ENCODE measurements at regions not wholly inside any gene's neighbourhood (a gene's known extent, or its start where the extent isn't known, plus 50 kb on each side); places are given as distances from the start of the nearest gene placed in this dataset.

DNA sequence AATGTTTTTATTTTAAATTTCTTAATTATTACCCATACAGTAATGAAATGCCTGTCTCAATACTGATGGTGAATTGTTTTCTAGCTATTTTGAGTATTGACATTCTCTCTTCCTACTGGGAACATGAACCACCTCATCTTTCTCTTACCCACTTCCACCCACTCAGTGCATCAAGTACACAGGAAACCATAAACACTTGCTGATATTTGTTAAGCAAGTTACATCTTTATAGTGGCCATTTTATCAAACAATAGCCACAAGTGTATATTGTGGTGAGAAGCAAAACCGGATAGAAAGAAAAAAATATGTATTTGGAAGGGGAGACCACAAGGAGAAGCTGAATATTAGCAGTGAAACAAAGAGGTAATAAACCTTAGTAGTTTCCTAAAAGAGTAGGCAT lies 368.1 kb upstream of the HNRNPA3 start:
- WGBS, 2 donors = 72 to 77% methylated on average over 1 of the region's 1 CpG
- Histone ChIP-seq H3K9me3 (ENCODE audit: control insufficient read depth in 2 of 2, insufficient read depth in 1 of 2, low read depth in 1 of 2, low read length in 1 of 2) (no peaks in the 10 kb centered on the region), H3K4me1 (ENCODE audit: control insufficient read depth in 2 of 2, insufficient read depth in 2 of 2, low read length in 1 of 2) (no peaks in the 10 kb centered on the region), H3K27ac (ENCODE audit: low read depth in 2 of 2, low read length in 1 of 2) (no peak overlapping the region), H3K27me3 (ENCODE audit: control insufficient read depth in 1 of 2, insufficient read depth in 2 of 2, low read length in 2 of 2) (no peaks in the 10 kb centered on the region), H3K4me3 (ENCODE audit: low read depth in 1 of 2, low read length in 2 of 2) (no peak overlapping the region), H3K36me3 (ENCODE audit: control insufficient read depth in 2 of 2, insufficient read depth in 2 of 2, low read length in 1 of 2) (no peaks in the 10 kb centered on the region)

DNA sequence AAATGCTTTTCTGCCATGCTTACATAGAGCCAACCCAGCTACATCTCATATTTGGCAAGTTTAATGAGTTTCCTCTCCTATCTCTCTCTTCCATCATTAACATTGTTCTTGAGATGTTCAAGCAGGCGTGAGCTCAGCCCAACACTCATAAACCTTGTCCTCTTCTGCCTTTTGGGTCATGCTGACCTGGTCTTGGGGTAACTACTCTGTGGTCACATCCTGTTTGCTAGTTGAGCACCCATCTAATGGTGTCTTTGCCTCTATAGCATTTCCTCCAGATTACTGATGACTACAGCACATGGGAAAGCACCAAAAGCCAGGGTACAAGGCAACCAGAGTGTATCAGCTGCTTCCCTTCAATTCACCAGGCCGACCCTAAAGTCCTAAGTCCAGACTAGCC lies 366.9 kb upstream of the HNRNPA3 start:
- 67 to 78% methylated on average over 2 of the region's 2 CpGs for WGBS, 2 donors
- H3K27me3 ChIP-seq (ENCODE audit: control insufficient read depth in 1 of 2, insufficient read depth in 2 of 2, low read length in 2 of 2) = no peaks in the 10 kb centered on the region
- H3K4me1 ChIP-seq (ENCODE audit: control insufficient read depth in 2 of 2, insufficient read depth in 2 of 2, low read length in 1 of 2) = no peaks in the 10 kb centered on the region
- no peaks in the 10 kb centered on the region for H3K9me3 ChIP-seq (ENCODE audit: control insufficient read depth in 2 of 2, insufficient read depth in 1 of 2, low read depth in 1 of 2, low read length in 1 of 2)
- H3K4me3 ChIP-seq (ENCODE audit: low read depth in 1 of 2, low read length in 2 of 2) = no peak overlapping the region
- H3K36me3 ChIP-seq (ENCODE audit: control insufficient read depth in 2 of 2, insufficient read depth in 2 of 2, low read length in 1 of 2) = no peaks in the 10 kb centered on the region
- H3K27ac ChIP-seq (ENCODE audit: low read depth in 2 of 2, low read length in 1 of 2) = no peak overlapping the region

DNA sequence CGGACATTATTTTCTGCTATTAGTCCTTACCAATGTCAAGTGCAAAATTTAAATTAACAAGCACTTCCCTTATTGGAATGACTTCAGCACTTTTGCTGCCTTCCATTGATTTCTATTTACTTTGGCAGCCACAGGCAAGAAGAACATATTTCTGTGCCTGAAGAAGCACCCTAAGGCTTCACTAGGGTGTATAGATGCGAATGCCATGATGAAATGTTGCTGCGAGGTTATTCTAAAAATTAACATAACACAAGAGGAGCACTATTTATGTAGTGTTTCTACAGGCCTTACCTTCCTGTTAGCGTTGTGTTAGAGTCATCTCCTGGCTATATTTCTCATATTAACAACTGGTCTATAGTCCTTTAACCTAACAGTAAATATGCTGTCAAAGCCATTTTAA lies 365.0 kb upstream of the HNRNPA3 start:
- H3K27me3 ChIP-seq (ENCODE audit: control insufficient read depth in 1 of 2, insufficient read depth in 2 of 2, low read length in 2 of 2) = no peaks in the 10 kb centered on the region
- H3K4me3 ChIP-seq (ENCODE audit: low read depth in 1 of 2, low read length in 2 of 2) = no peak overlapping the region
- no peaks in the 10 kb centered on the region for H3K9me3 ChIP-seq (ENCODE audit: control insufficient read depth in 2 of 2, insufficient read depth in 1 of 2, low read depth in 1 of 2, low read length in 1 of 2)
- H3K4me1 ChIP-seq (ENCODE audit: control insufficient read depth in 2 of 2, insufficient read depth in 2 of 2, low read length in 1 of 2) = no peaks in the 10 kb centered on the region
- H3K36me3 ChIP-seq (ENCODE audit: control insufficient read depth in 2 of 2, insufficient read depth in 2 of 2, low read length in 1 of 2) = no peaks in the 10 kb centered on the region
- WGBS, 2 donors = 43 to 75% methylated on average over 4 of the region's 4 CpGs
- no peak overlapping the region for H3K27ac ChIP-seq (ENCODE audit: low read depth in 2 of 2, low read length in 1 of 2)

DNA sequence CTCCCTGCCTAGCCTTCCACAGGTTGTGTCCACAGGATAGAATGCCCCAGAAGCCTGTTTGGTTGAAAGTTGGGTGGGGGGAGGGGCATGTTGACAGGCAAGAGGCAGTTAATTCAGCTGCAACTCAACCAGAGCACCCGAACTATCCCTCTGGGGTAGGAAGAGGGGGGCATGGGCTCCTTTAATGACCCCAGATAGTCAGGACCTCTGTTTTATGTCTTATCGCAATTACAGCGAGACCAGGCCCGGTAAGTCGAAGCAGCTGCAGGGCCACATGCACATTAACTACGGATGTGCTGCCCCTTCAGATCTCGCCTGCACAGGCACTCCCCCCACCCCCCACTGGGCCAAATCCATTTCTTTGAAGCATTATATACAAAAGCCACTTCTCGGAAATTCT lies 363.8 kb upstream of the HNRNPA3 start:
- no peak overlapping the region for H3K27ac ChIP-seq (ENCODE audit: low read depth in 2 of 2, low read length in 1 of 2)
- WGBS, 2 donors = 86 to 89% methylated on average over 8 of the region's 8 CpGs
- no peaks in the 10 kb centered on the region for H3K9me3 ChIP-seq (ENCODE audit: control insufficient read depth in 2 of 2, insufficient read depth in 1 of 2, low read depth in 1 of 2, low read length in 1 of 2)
- no peaks in the 10 kb centered on the region for H3K27me3 ChIP-seq (ENCODE audit: control insufficient read depth in 1 of 2, insufficient read depth in 2 of 2, low read length in 2 of 2)
- H3K36me3 ChIP-seq (ENCODE audit: control insufficient read depth in 2 of 2, insufficient read depth in 2 of 2, low read length in 1 of 2) = no peaks in the 10 kb centered on the region
- H3K4me1 ChIP-seq (ENCODE audit: control insufficient read depth in 2 of 2, insufficient read depth in 2 of 2, low read length in 1 of 2) = no peaks in the 10 kb centered on the region
- H3K4me3 ChIP-seq (ENCODE audit: low read depth in 1 of 2, low read length in 2 of 2) = no peak overlapping the region

DNA sequence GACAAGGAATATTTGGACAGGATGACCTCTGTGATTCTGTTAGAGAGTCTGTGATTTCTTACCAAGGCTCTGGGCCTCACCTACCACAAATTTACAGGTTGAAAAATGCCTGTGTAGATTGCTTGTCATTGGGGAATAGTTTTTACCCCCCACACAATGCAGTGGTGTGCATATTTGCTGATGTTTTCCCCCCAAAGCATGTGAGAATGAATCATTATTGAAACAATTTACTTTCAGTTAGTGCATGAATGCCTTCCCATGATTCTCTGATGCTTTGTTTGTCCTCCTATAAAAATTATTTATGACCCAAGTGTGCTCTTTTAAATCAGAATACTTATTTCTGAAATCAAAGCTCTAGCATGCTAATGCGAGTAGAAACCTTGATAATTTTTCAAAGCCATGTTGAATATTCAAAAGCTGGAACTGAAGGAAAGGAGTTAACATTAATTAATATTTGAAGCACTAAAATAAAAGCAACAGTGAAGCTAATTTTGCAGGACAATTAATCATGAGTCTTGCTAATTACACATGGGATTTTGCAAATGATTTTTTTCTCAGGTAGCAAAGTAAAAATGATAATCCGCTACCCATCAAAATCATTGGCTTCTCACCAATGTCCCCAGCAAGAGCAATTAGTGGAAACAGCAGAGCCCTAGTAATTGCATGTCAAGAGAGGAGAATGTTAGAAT lies 361.2 kb upstream of the HNRNPA3 start:
- WGBS, 2 donors = 93 to 96% methylated on average over 2 of the region's 2 CpGs
- no peaks in the 10 kb centered on the region for H3K36me3 ChIP-seq (ENCODE audit: control insufficient read depth in 2 of 2, insufficient read depth in 2 of 2, low read length in 1 of 2)
- no peaks in the 10 kb centered on the region for H3K4me1 ChIP-seq (ENCODE audit: control insufficient read depth in 2 of 2, insufficient read depth in 2 of 2, low read length in 1 of 2)
- H3K27ac ChIP-seq (ENCODE audit: low read depth in 2 of 2, low read length in 1 of 2) = no peak overlapping the region
- no peak overlapping the region for H3K4me3 ChIP-seq (ENCODE audit: low read depth in 1 of 2, low read length in 2 of 2)
- H3K27me3 ChIP-seq (ENCODE audit: control insufficient read depth in 1 of 2, insufficient read depth in 2 of 2, low read length in 2 of 2) = no peaks in the 10 kb centered on the region
- H3K9me3 ChIP-seq (ENCODE audit: control insufficient read depth in 2 of 2, insufficient read depth in 1 of 2, low read depth in 1 of 2, low read length in 1 of 2) = no peaks in the 10 kb centered on the region

DNA sequence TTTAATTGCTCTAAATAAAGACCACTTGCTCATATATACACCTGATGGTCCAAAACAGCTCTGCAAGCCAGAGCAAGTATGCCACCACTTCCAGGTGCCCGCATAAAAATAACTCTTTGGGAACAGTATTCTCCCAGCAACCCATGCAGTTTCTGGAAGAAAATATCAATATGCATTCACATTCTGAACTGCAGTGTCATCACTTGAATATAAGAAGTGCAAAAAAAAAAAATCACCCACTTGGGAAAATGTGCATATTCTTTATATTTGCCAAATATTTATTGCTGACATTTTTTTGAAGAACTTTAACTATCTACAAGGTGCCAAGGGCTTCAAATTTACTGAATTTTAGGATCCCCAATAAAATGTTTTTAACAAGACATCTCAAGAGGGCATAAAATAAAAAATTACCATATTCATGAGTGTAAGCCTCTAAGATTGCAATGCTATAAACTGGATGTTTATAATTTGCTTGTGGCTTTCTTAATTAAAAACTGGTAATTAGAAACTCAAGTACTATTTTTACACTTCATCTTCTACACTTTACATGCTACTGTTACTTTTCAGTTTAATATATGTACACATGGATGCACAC lies 360.6 kb upstream of the HNRNPA3 start:
- no peaks in the 10 kb centered on the region for H3K36me3 ChIP-seq (ENCODE audit: control insufficient read depth in 2 of 2, insufficient read depth in 2 of 2, low read length in 1 of 2)
- H3K9me3 ChIP-seq (ENCODE audit: control insufficient read depth in 2 of 2, insufficient read depth in 1 of 2, low read depth in 1 of 2, low read length in 1 of 2) = no peaks in the 10 kb centered on the region
- H3K27me3 ChIP-seq (ENCODE audit: control insufficient read depth in 1 of 2, insufficient read depth in 2 of 2, low read length in 2 of 2) = no peaks in the 10 kb centered on the region
- 91 to 92% methylated on average over 1 of the region's 1 CpG for WGBS, 2 donors
- no peak overlapping the region for H3K27ac ChIP-seq (ENCODE audit: low read depth in 2 of 2, low read length in 1 of 2)
- no peak overlapping the region for H3K4me3 ChIP-seq (ENCODE audit: low read depth in 1 of 2, low read length in 2 of 2)
- no peaks in the 10 kb centered on the region for H3K4me1 ChIP-seq (ENCODE audit: control insufficient read depth in 2 of 2, insufficient read depth in 2 of 2, low read length in 1 of 2)

DNA sequence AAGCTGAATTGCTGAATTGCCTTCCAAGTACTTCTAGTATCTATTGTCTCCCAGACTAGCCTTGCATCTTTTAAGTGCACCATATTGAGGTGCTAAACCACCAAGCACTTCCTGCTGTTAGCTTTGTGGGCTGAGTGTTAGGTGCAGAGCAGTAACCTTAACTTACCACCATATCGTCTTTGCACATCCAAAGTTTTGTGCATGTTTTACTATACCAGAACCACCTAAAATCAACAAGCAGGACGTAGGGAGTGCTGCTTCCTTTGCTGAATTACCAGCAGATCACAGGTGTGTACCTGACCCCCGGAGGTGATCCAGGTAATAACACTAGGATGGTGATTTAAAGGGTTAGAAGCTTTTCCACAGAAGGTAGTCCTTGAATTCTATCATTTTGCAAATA lies 359.9 kb upstream of the HNRNPA3 start:
- Histone ChIP-seq H3K27ac (ENCODE audit: low read depth in 2 of 2, low read length in 1 of 2) (no peak overlapping the region), H3K4me3 (ENCODE audit: low read depth in 1 of 2, low read length in 2 of 2) (no peak overlapping the region), H3K36me3 (ENCODE audit: control insufficient read depth in 2 of 2, insufficient read depth in 2 of 2, low read length in 1 of 2) (no peaks in the 10 kb centered on the region), H3K9me3 (ENCODE audit: control insufficient read depth in 2 of 2, insufficient read depth in 1 of 2, low read depth in 1 of 2, low read length in 1 of 2) (no peaks in the 10 kb centered on the region), H3K4me1 (ENCODE audit: control insufficient read depth in 2 of 2, insufficient read depth in 2 of 2, low read length in 1 of 2) (no peaks in the 10 kb centered on the region), H3K27me3 (ENCODE audit: control insufficient read depth in 1 of 2, insufficient read depth in 2 of 2, low read length in 2 of 2) (no peaks in the 10 kb centered on the region)
- WGBS, 2 donors = 49 to 62% methylated on average over 3 of the region's 3 CpGs

DNA sequence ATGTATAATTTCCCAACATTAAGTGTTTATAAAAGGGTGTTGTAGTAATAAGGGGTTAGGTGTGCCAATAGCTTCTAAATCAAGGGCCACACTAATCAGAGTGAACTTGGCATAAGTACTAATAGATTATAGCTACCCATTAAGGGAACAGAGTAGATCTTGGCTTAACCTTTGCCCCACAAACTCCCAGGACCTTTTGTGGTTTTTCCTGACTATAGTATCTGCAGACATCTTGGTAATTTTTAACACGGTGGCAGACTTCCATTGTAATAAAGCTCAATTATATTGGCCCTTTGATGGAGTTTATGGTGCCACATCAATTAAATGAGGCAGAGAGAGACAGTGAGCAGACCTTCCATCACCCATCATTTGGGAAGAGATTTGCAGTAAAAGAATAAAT lies 358.5 kb upstream of the HNRNPA3 start:
- Histone ChIP-seq H3K4me3 (ENCODE audit: low read depth in 1 of 2, low read length in 2 of 2) (no peak overlapping the region), H3K4me1 (ENCODE audit: control insufficient read depth in 2 of 2, insufficient read depth in 2 of 2, low read length in 1 of 2) (no peaks in the 10 kb centered on the region), H3K36me3 (ENCODE audit: control insufficient read depth in 2 of 2, insufficient read depth in 2 of 2, low read length in 1 of 2) (no peaks in the 10 kb centered on the region), H3K27me3 (ENCODE audit: control insufficient read depth in 1 of 2, insufficient read depth in 2 of 2, low read length in 2 of 2) (no peaks in the 10 kb centered on the region), H3K9me3 (ENCODE audit: control insufficient read depth in 2 of 2, insufficient read depth in 1 of 2, low read depth in 1 of 2, low read length in 1 of 2) (no peaks in the 10 kb centered on the region), H3K27ac (ENCODE audit: low read depth in 2 of 2, low read length in 1 of 2) (no peak overlapping the region)
- 65 to 80% methylated on average over 1 of the region's 1 CpG for WGBS, 2 donors

DNA sequence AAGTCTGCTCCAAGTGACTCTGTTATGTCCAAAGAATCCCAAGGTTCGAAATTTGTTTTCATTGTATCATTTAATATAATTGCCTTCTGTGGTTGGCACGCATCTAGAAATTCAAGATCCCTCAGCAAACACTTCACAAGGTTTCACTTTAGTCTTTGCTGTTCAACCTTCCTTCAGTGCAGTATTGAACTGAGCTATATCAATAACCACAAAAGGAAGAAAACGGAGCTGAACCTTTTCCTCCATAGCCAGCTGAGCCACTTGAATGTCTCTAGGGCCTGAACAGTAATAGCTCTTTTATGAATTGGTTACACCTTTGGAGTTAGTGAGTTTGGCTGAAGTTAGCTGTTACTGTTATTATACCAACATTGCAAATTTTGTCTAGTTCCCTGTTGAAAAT lies 357.7 kb upstream of the HNRNPA3 start:
- no peaks in the 10 kb centered on the region for H3K4me1 ChIP-seq (ENCODE audit: control insufficient read depth in 2 of 2, insufficient read depth in 2 of 2, low read length in 1 of 2)
- WGBS, 2 donors = 61 to 64% methylated on average over 3 of the region's 3 CpGs
- H3K27me3 ChIP-seq (ENCODE audit: control insufficient read depth in 1 of 2, insufficient read depth in 2 of 2, low read length in 2 of 2) = no peaks in the 10 kb centered on the region
- H3K9me3 ChIP-seq (ENCODE audit: control insufficient read depth in 2 of 2, insufficient read depth in 1 of 2, low read depth in 1 of 2, low read length in 1 of 2) = no peaks in the 10 kb centered on the region
- no peaks in the 10 kb centered on the region for H3K36me3 ChIP-seq (ENCODE audit: control insufficient read depth in 2 of 2, insufficient read depth in 2 of 2, low read length in 1 of 2)
- no peak overlapping the region for H3K4me3 ChIP-seq (ENCODE audit: low read depth in 1 of 2, low read length in 2 of 2)
- H3K27ac ChIP-seq (ENCODE audit: low read depth in 2 of 2, low read length in 1 of 2) = no peak overlapping the region

DNA sequence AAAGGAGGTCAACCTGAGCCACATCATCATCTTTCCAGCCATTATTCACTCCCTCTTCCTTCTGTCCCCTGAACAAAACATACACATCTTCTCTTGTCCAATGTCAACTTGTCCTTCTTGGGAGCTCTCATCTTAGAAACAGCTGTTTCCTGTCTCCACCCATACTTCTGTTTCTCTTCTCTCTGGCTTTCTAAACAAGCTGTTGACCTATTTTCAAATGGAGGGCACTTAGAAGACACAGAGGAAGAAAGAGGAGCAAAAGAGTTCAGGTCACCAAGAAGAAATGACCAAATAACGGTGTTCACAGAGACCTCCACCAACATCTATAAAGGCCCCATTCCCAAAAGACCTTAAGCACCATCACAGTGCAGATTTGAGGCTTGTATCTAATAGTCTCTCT lies 355.9 kb upstream of the HNRNPA3 start:
- Histone ChIP-seq H3K36me3 (ENCODE audit: control insufficient read depth in 2 of 2, insufficient read depth in 2 of 2, low read length in 1 of 2) (no peaks in the 10 kb centered on the region), H3K27me3 (ENCODE audit: control insufficient read depth in 1 of 2, insufficient read depth in 2 of 2, low read length in 2 of 2) (no peaks in the 10 kb centered on the region), H3K27ac (ENCODE audit: low read depth in 2 of 2, low read length in 1 of 2) (no peak overlapping the region), H3K4me3 (ENCODE audit: low read depth in 1 of 2, low read length in 2 of 2) (no peak overlapping the region), H3K9me3 (ENCODE audit: control insufficient read depth in 2 of 2, insufficient read depth in 1 of 2, low read depth in 1 of 2, low read length in 1 of 2) (no peaks in the 10 kb centered on the region), H3K4me1 (ENCODE audit: control insufficient read depth in 2 of 2, insufficient read depth in 2 of 2, low read length in 1 of 2) (no peaks in the 10 kb centered on the region)
- WGBS, 2 donors = 62 to 68% methylated on average over 1 of the region's 1 CpG
